HFF-Myc (cell line): ENCODE measurements at regions not wholly inside any gene's neighbourhood (a gene's known extent, or its start where the extent isn't known, plus 50 kb on each side); places are given as distances from the start of the nearest gene placed in this dataset.

Experiments
- DNase-seq: peaks from one replicate; pipeline ENCODE4 v3.0.0-alpha.2; 2011; ENCODE audit warnings: low read depth; ENCODE audit errors: extremely low read depth
- H3K4me3 ChIP-seq: replicated peaks from 2 replicates; pipeline ENCODE4 v1.5.1; 2011; ENCODE audit warnings: low read depth, mild to moderate bottlenecking, control low read depth, low read length
- TF ChIP-seq, protein P1 (sequence below): IDR thresholded peaks from 2 replicates; pipeline ENCODE4 v1.5.1; 2012; ENCODE audit warnings: mild to moderate bottlenecking, low read depth, low read length, control low read depth; ENCODE audit errors: missing control alignments

DNA sequence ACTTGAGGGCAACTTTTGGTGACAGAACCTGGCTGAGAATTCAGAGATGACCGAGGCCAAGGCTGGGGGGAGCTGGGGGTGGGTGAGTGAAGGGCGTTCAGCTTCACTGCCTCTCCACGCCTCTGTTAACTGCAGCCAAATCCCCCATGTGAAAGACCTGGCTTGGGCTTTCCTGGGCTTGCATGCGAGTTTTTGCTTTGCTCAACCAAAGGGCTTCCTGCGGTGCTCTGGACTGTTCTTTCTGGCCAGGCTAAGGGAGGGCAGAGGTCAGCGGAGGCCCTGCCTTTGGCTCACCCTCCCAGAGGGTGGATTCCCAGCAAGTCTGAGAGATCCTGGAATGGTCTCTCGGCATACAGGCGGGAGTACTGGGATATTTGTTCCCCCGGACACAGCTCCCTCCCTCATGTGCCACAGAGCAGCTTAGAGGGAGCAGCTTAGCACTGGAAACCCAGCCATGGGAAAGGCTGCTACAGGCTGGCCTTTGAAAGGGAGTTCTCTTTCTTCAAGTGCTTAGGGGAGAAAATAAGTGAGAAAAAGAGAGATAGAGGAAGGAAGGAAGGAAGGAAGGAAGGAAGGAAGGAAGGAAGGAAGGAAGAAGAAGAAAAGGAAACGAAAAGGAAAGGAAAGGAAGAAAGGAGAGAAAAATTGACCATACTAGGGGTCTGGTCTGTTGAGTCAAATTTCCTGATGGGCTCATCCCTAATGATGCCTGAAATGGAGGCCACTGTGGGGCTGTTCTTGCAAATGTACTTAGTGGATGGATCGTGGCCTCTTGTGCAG lies 158.8 kb downstream of the FGF18 start:
- no peak for DNase-seq
- H3K4me3 ChIP-seq, result no peak overlapping the region
- TF ChIP-seq, protein P1, sequence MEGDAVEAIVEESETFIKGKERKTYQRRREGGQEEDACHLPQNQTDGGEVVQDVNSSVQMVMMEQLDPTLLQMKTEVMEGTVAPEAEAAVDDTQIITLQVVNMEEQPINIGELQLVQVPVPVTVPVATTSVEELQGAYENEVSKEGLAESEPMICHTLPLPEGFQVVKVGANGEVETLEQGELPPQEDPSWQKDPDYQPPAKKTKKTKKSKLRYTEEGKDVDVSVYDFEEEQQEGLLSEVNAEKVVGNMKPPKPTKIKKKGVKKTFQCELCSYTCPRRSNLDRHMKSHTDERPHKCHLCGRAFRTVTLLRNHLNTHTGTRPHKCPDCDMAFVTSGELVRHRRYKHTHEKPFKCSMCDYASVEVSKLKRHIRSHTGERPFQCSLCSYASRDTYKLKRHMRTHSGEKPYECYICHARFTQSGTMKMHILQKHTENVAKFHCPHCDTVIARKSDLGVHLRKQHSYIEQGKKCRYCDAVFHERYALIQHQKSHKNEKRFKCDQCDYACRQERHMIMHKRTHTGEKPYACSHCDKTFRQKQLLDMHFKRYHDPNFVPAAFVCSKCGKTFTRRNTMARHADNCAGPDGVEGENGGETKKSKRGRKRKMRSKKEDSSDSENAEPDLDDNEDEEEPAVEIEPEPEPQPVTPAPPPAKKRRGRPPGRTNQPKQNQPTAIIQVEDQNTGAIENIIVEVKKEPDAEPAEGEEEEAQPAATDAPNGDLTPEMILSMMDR, result no peak

DNA sequence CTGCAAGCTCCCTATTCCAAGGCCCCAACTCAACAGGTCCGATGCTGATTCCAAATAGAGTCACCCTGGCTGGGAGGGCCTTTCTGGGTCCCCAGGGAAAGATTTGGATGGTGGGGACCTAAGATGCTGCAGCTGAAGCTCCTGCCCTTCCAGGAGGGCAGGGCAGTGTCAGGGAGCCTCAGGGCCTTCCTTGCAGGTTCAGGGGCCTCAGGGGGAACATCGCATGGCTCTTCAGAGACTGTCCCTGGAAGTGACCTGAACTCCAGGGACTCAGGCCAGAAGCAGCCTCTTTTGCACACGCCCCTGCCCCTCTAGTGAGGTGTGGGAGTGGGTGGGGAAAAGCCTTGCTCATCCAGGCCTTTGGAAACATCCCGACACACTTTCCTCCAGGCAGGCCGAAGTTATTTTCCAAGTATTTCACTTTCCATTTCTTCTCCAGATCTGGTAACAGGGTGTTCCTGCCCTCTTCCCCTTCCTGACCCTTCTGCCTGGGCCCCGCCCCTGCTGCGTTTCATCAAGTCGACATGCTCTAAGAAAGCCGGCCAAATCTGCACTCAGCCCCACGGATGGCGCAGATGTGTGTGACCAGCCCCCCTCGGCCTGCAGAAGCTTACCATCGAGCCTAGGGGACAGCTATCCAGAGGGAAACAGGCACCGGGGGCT lies 159.5 kb downstream of the FGF18 start:
- DNase-seq, result no peak
- TF ChIP-seq, protein P1, result no peak
- H3K4me3 ChIP-seq, result no peak overlapping the region

DNA sequence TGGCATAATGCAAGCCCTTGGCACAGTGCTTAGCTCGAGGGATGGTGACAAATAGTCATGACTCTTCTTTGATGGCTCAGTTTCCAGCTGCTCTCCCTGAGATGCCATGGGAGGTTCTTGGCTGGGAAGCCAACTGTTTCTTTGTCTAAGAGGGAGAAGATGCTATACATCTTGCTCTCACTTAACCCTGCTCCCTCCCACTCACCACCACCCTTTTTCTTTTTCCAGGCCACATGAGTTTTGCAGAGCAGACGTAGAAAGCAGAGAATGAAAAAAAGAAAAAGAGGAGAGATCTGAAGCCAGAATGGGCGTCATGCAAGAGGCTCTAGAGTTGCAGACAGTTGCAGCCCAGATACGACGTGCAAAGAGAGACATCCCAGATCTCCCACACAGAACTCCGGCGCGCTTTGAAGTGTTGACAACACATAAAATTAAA lies 160.5 kb downstream of the FGF18 start:
- no peak overlapping the region for H3K4me3 ChIP-seq
- TF ChIP-seq, protein P1, result no peak
- DNase-seq, result no peak

DNA sequence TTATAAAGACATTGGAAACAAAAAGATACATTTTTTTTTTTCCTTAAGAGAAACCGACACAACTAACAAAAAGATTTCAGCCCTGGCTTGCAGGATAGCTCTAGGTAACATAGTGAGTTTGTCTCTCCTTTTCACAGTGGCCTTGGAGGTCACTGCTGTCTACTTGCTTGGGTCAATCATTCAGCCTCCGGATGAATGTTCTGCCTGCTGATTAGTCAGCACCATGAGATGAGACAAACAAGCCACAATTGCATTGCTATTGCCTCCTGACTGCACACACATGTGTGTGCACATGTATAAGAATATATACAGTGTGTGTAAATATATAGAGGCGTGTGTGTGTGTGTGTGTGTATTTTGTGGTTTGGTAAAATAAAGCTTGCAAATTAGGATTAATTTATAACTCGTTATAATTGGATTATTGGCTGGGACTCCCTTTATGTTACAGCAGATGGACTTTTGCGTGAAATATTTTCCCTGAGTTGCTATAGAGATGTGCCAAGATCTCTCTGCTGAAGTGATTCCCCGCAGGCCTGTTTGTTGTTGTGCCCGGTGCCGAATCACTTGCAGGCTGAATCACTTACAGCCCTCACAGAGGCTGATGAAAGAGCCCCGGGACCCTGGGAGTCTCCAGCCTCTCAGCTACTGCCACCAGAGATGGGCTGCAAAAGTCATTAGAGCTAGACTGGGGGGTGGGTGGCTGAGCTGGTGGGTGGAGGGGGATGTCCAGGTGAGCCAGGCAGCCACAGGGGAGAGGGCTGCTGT lies 161.2 kb downstream of the FGF18 start:
- TF ChIP-seq, protein P1, result no peak
- DNase-seq, result no peak
- no peak overlapping the region for H3K4me3 ChIP-seq

DNA sequence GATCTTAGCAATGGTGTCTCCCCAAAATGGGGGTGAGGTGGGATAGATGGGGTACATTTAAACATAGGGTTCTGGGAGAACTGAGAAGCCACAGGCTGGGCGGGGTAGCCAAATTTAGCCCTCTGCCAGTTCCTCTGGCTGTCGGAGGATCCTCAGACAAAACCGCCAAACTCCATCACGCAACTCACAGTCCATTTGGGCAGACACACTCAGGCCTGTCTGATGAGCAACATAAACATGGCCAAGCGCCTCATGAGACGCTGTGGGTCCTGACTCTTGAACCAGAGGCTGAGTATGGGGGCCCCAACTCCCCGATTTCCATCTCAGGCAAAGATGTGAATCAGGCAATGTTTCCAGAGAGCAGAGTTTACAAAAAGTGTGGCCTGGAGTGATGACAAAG lies 162.3 kb downstream of the FGF18 start:
- TF ChIP-seq, protein P1, result no peak

DNA sequence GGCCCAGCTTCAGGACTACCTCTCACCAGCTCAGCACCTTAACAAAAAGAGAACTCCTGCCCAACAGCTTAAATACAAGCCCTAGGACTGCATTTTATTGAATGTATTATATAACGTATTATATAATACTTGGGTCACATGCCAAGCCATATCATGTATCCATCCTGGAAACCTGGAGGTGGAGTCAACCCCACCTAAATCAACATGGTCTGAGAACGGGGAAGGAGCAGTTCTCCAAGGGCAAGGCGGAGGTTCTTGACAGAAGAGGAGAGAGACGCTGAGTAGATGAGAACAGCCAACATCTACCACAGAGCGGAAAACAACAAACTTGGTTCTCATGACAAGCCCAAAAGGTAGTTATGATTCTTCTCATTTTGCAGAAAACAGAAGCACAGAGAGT lies 163.4 kb downstream of the FGF18 start:
- no peak for DNase-seq
- no peak overlapping the region for H3K4me3 ChIP-seq
- TF ChIP-seq, protein P1, result no peak

More for the DNA sequence above, 162.3 kb downstream of the FGF18 start:
- no peak overlapping the region for H3K4me3 ChIP-seq
- DNase-seq, result no peak
